Mucosa of rectum (tissue), 2 donors: ENCODE measurements at regions not wholly inside any gene's neighbourhood (a gene's known extent, or its start where the extent isn't known, plus 50 kb on each side); places are given as distances from the start of the nearest gene placed in this dataset.

Experiments
- H3K27ac ChIP-seq, 2 donors: one replicate each; pipeline ENCODE4 v1.7.0; 2013; ENCODE audit warnings: inconsistent platforms in 2 of 2, low read depth in 2 of 2, low read length in 2 of 2
- H3K27me3 ChIP-seq, 2 donors: one replicate each; pipeline ENCODE4 v1.7.0; 2013; ENCODE audit warnings: low read length in 2 of 2; ENCODE audit not compliant: control insufficient read depth in 2 of 2, insufficient read depth in 2 of 2
- H3K36me3 ChIP-seq, 2 donors: one replicate each; pipeline ENCODE4 v1.7.0; 2013; ENCODE audit warnings: low read length in 2 of 2; ENCODE audit not compliant: control insufficient read depth in 2 of 2, insufficient read depth in 2 of 2
- H3K4me1 ChIP-seq, 2 donors: one replicate each; pipeline ENCODE4 v1.7.0; 2013; ENCODE audit warnings: low read length in 2 of 2, mild to moderate bottlenecking in 1 of 2; ENCODE audit not compliant: control insufficient read depth in 2 of 2, insufficient read depth in 2 of 2
- H3K4me3 ChIP-seq, 2 donors: one replicate each; pipeline ENCODE4 v1.7.0; 2013; ENCODE audit warnings: low read length in 2 of 2
- H3K9ac ChIP-seq, 2 donors: one replicate each; pipeline ENCODE4 v1.7.0; 2013; ENCODE audit warnings: low read length in 2 of 2, low read depth in 1 of 2, mild to moderate bottlenecking in 1 of 2
- H3K9me3 ChIP-seq, 2 donors: one replicate each; pipeline ENCODE4 v1.7.0; 2013; ENCODE audit warnings: low read length in 2 of 2; ENCODE audit not compliant: control insufficient read depth in 2 of 2
- donor health status: healthy.
- donor health status: Normal muscosa, but diverticular disease.

- Histone ChIP-seq H3K27me3 (no peaks in the 10 kb centered on the region), H3K4me3 (no peak overlapping the region), H3K9ac (no peak overlapping the region), H3K4me1 (no peaks in the 10 kb centered on the region), H3K36me3 (no peaks in the 10 kb centered on the region), H3K9me3 (no peaks in the 10 kb centered on the region), H3K27ac (no peak overlapping the region)
These were observed 189.4 kb upstream of the PREP start for GRCh38 chr6:105592329-105592728.

GRCh38 chr6:105591053-105591452 is 188.2 kb upstream of the PREP start:
- no peaks in the 10 kb centered on the region for H3K27me3 ChIP-seq
- H3K9me3 ChIP-seq = no peaks in the 10 kb centered on the region
- H3K4me1 ChIP-seq = no peaks in the 10 kb centered on the region
- H3K4me3 ChIP-seq = no peak overlapping the region
- no peak overlapping the region for H3K9ac ChIP-seq
- H3K27ac ChIP-seq = no peak overlapping the region
- no peaks in the 10 kb centered on the region for H3K36me3 ChIP-seq

DNA sequence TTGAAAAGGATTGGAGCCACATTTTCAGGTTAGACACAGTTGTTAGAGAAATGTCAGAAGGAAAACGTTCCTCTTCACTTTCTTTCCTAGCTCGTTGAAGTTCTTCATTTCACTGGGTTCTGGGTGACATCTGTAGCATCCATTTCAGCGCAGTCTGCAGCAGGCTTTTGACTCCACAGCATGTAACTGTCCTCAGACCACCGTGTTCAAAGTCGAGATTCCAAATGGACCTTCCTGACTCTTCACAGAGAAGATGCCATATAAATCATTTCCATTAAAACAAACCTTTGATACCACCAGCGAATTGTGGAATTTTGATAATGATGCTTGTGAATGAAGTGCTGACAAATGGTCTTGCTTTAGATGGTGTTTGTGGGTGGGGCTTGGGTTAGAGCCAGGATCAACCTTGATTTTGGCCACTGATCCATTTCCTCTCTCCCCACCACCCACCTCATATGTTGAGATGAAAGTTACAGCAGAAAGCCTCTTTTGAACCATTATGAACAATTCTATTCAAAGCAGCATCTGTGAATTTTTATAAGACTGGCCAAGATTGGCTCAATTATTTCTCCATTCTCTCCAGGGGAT is 185.3 kb upstream of the PREP start:
- H3K9ac ChIP-seq = no peak overlapping the region
- H3K27me3 ChIP-seq = no peaks in the 10 kb centered on the region
- H3K9me3 ChIP-seq = no peaks in the 10 kb centered on the region
- H3K36me3 ChIP-seq = no peaks in the 10 kb centered on the region
- no peaks in the 10 kb centered on the region for H3K4me1 ChIP-seq
- no peak overlapping the region for H3K4me3 ChIP-seq
- no peak overlapping the region for H3K27ac ChIP-seq

GRCh38 chr6:105587349-105588122 is 184.7 kb upstream of the PREP start:
- H3K27me3 ChIP-seq = no peaks in the 10 kb centered on the region
- H3K4me1 ChIP-seq = no peaks in the 10 kb centered on the region
- H3K36me3 ChIP-seq = no peaks in the 10 kb centered on the region
- H3K9me3 ChIP-seq = no peaks in the 10 kb centered on the region
- H3K9ac ChIP-seq = no peak overlapping the region
- H3K4me3 ChIP-seq = no peak overlapping the region
- H3K27ac ChIP-seq = no peak overlapping the region

DNA sequence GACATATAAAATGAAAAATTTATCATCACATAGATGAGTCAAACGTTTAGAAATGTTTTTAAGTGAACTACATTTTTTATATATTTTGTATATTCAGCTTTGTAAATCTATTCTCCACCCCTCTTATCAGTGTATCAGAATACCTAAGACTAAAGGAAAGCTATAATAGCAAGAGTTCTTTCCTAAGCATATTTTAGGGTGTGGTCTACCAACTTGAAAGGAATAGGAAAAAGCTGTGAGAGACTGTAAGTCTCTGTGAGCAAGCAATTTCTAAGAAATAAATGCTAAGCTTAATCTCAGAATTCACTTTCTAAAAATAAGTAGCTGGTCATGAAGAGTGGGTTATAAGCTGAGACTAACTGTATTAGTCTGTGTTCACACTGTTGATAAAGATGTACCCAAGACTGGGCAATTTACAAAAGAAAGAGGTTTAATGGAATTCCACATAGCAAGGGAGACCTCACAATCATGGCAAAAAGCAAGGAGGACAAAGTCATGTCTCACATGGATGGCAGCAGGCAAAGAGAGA is 175.4 kb upstream of the PREP start:
- Histone ChIP-seq H3K36me3 (no peaks in the 10 kb centered on the region), H3K27me3 (no peaks in the 10 kb centered on the region), H3K4me1 (no peaks in the 10 kb centered on the region), H3K9me3 (no peaks in the 10 kb centered on the region), H3K27ac (no peak overlapping the region), H3K9ac (no peak overlapping the region), H3K4me3 (no peak overlapping the region)

- Histone ChIP-seq H3K9ac (no peak overlapping the region), H3K27me3 (no peaks in the 10 kb centered on the region), H3K4me3 (no peak overlapping the region), H3K9me3 (no peaks in the 10 kb centered on the region), H3K4me1 (peaks cover 0 to 6% of the 10 kb centered on the region in 2 donors), H3K27ac (no peak overlapping the region), H3K36me3 (no peaks in the 10 kb centered on the region)
These were observed 170.7 kb upstream of the PREP start for GRCh38 chr6:105573556-105573955.

DNA sequence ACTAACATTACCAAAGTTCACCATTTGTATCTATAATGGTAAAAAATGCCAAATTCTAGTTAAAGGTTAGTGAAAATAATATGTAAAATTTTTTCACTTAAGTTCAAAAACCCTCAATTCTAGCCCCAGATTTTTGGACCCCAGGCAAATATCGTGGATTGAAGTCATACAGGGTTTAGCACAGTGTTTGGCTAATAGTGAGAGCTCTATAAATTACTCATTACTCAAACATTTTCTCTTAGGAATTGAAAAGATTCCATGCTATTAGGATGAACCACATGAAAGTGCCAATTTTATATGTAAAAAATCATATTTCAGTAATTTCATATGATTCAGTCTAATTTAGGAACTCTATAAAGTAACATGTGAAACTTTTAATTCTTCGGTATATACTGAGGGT is 170.3 kb upstream of the PREP start:
- Histone ChIP-seq H3K9ac (no peak overlapping the region), H3K4me3 (no peak overlapping the region), H3K9me3 (no peaks in the 10 kb centered on the region), H3K27me3 (no peaks in the 10 kb centered on the region), H3K36me3 (no peaks in the 10 kb centered on the region), H3K27ac (no peak overlapping the region), H3K4me1 (peaks cover 0 to 6% of the 10 kb centered on the region in 2 donors)

- no peaks in the 10 kb centered on the region for H3K9me3 ChIP-seq
- H3K27me3 ChIP-seq = no peaks in the 10 kb centered on the region
- H3K27ac ChIP-seq = no peak overlapping the region
- no peak overlapping the region for H3K4me3 ChIP-seq
- no peak overlapping the region for H3K9ac ChIP-seq
- H3K36me3 ChIP-seq = no peaks in the 10 kb centered on the region
- peaks cover 0 to 19% of the 10 kb centered on the region in 2 donors for H3K4me1 ChIP-seq
These were observed 167.5 kb upstream of the PREP start for GRCh38 chr6:105570416-105570815.

GRCh38 chr6:105569706-105570105 is 166.8 kb upstream of the PREP start:
- Histone ChIP-seq H3K36me3 (no peaks in the 10 kb centered on the region), H3K4me1 (peaks cover 0 to 19% of the 10 kb centered on the region in 2 donors), H3K9ac (no peak overlapping the region), H3K27ac (no peak overlapping the region), H3K4me3 (no peak overlapping the region), H3K9me3 (no peaks in the 10 kb centered on the region), H3K27me3 (no peaks in the 10 kb centered on the region)

GRCh38 chr6:105568751-105569150 is 165.9 kb upstream of the PREP start:
- Histone ChIP-seq H3K4me3 (no peak overlapping the region), H3K27ac (no peak overlapping the region), H3K9ac (no peak overlapping the region), H3K4me1 (peaks cover 0 to 19% of the 10 kb centered on the region in 2 donors), H3K9me3 (no peaks in the 10 kb centered on the region), H3K36me3 (no peaks in the 10 kb centered on the region), H3K27me3 (no peaks in the 10 kb centered on the region)
